Thoracic aorta (tissue), 2 donors: ENCODE measurements at regions not wholly inside any gene's neighbourhood (a gene's known extent, or its start where the extent isn't known, plus 50 kb on each side); places are given as distances from the start of the nearest gene placed in this dataset.

ENCODE experiments used
- ATAC-seq: fragments of 150-250 bp; one replicate; pipeline ENCODE4 v1.8.0; 2017; ENCODE audit warnings: low read depth; ENCODE audit not compliant: insufficient number of reproducible peaks, low FRiP score
- DNase-seq: peaks from one replicate; pipeline ENCODE4 v3.0.0-alpha.2; 2020; ENCODE audit warnings: low spot score
- H3K27ac ChIP-seq, 2 donors: fragments of 200-600 bp; sonication (generic); 1 replicate in 1 of 2; 2 replicates in 1 of 2; pipeline ENCODE4 v1.5.1; 2016; ENCODE audit warnings: mild to moderate bottlenecking in 2 of 2, moderate library complexity in 2 of 2
- H3K27me3 ChIP-seq: fragments of 200-600 bp; sonication (generic); replicated peaks from 2 replicates; pipeline ENCODE4 v1.6.0; 2016; ENCODE audit warnings: mild to moderate bottlenecking; ENCODE audit not compliant: insufficient read depth
- H3K36me3 ChIP-seq: fragments of 200-600 bp; sonication (generic); one replicate; pipeline ENCODE4 v1.5.1; 2016
- H3K4me1 ChIP-seq, 2 donors: fragments of 200-600 bp; sonication (generic); 1 replicate in 1 of 2; 2 replicates in 1 of 2; pipeline versions ENCODE4 v1.5.1 to v1.6.0; 2016; ENCODE audit warnings: low read depth in 2 of 2, mild to moderate bottlenecking in 1 of 2; ENCODE audit not compliant: control insufficient read depth in 1 of 2
- H3K4me3 ChIP-seq: fragments of 200-600 bp; sonication (generic); 2 replicates; pipeline ENCODE4 v1.5.1; 2016; ENCODE audit warnings: mild to moderate bottlenecking
- H3K9me3 ChIP-seq: fragments of 200-600 bp; sonication (generic); 2 replicates; pipeline ENCODE4 v1.5.1; 2016
- TF ChIP-seq, protein P1 (sequence below): fragments of 200-600 bp; sonication (generic); IDR thresholded peaks from one replicate; pipeline ENCODE4 v1.5.1; 2019; ENCODE audit warnings: antibody characterized with exemption

DNA sequence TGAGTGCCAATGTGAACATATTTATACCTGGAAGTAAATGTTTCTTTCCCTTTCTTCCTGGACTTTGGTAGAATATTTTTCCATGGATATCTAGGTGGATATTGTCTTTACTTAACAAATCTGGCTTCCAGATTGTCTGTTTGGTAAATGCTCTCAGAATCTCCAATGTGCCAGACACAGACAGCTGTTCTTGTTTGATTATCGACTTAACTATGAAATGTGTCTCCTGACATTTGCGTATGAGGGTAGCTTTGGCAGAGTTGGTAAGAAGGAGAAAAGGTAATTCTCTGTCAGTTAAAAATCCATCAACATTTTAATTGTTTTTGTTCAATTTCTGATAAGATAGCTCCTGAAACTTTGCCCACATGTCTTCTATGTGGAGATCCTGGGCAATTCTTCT lies 196.4 kb upstream of the NUDT12 start:
- TF ChIP-seq, protein P1, sequence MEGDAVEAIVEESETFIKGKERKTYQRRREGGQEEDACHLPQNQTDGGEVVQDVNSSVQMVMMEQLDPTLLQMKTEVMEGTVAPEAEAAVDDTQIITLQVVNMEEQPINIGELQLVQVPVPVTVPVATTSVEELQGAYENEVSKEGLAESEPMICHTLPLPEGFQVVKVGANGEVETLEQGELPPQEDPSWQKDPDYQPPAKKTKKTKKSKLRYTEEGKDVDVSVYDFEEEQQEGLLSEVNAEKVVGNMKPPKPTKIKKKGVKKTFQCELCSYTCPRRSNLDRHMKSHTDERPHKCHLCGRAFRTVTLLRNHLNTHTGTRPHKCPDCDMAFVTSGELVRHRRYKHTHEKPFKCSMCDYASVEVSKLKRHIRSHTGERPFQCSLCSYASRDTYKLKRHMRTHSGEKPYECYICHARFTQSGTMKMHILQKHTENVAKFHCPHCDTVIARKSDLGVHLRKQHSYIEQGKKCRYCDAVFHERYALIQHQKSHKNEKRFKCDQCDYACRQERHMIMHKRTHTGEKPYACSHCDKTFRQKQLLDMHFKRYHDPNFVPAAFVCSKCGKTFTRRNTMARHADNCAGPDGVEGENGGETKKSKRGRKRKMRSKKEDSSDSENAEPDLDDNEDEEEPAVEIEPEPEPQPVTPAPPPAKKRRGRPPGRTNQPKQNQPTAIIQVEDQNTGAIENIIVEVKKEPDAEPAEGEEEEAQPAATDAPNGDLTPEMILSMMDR: no peak
- no peaks in the 10 kb centered on the region for H3K4me1 ChIP-seq

DNA sequence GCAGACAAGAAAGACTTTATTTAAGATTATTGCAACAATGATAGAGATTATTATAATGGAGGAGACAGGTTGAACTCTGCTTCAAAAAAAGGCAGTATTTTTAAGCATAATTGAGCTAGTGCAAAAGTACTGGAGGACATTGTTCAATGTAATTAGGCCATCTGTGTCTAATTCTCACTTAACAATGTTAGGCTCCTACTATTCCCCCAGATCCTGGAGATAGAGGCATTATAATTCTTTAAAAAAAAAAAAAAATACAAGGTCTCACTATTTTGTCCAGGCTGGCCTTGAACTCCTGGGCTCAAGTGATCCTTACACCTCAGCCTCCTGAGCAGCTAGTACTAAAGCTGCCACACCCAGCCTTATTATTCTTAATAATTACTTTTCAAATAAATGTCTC lies 193.4 kb upstream of the NUDT12 start:
- Histone ChIP-seq H3K4me1 (no peaks in the 10 kb centered on the region), H3K27me3 (no peaks in the 10 kb centered on the region)
- TF ChIP-seq, protein P1: no peak

More for the DNA sequence above, 196.4 kb upstream of the NUDT12 start:
- ATAC-seq (no peak), DNase-seq (no peak)
- Histone ChIP-seq H3K27ac (no peak overlapping the region), H3K9me3 (no peaks in the 10 kb centered on the region), H3K4me3 (no peak overlapping the region), H3K36me3 (no peaks in the 10 kb centered on the region), H3K27me3 (no peaks in the 10 kb centered on the region)

DNA sequence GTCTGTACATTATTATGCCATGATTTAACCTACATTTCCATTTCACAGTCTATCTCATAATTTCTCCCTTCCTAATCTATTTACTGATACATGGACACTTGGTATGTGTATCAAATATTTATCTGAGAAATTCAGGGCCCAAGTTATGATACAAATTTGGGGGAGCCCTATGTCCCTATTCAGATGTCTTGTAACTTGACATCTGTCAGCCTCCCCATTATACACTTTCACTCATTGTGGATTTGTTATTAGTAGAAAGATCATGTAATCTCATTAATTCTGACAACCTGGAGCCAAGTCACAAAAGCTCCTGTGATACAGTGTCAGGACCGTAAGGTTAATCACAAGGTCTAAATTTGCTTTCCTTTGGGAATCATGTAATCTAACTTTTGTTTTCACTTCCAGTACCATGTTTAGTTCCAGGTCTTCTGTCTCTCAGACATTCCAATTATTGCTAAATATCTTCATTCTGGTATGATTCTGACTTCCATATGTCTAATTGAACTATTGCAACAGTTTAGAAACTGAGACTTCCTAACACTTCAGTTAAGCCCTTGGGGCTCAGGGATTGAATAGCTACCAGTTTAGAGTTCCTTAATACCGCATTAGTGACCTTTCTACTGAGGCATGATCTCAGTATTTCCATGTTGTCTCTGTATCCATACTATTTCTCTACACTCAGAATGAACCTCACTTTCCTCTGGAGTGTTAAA lies 182.9 kb upstream of the NUDT12 start:
- TF ChIP-seq, protein P1: no peak
- Histone ChIP-seq H3K9me3 (no peaks in the 10 kb centered on the region), H3K27ac (no peak overlapping the region), H3K4me1 (no peaks in the 10 kb centered on the region), H3K27me3 (no peaks in the 10 kb centered on the region), H3K4me3 (no peak overlapping the region), H3K36me3 (no peaks in the 10 kb centered on the region)
- no peak for ATAC-seq
- DNase-seq: no peak

More for the DNA sequence above, 193.4 kb upstream of the NUDT12 start:
- no peaks in the 10 kb centered on the region for H3K36me3 ChIP-seq
- H3K9me3 ChIP-seq: no peaks in the 10 kb centered on the region
- DNase-seq (no peak), ATAC-seq (no peak)
- H3K4me3 ChIP-seq: no peak overlapping the region
- H3K27ac ChIP-seq: no peak overlapping the region

DNA sequence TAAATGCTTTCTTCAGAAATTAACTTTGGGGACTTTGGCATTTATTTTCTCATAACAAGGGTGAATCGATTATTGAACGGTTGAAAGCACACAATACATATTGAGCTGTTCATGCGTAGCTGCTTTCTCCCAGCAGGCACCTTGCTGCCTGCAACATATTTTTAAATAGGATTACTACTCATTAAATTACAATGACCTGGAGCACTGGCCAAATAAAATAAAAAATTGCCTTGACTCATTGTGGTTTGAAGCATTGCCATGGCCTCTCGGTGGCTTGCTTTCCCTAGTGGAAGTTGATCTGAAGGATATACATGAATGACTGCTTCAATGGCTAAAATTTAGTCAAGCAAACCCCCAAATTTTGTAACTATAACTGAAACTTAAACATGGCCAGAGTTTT lies 181.6 kb upstream of the NUDT12 start:
- no peak for ATAC-seq
- TF ChIP-seq, protein P1: no peak
- Histone ChIP-seq H3K4me3 (no peak overlapping the region), H3K4me1 (no peaks in the 10 kb centered on the region), H3K36me3 (no peaks in the 10 kb centered on the region), H3K27me3 (no peaks in the 10 kb centered on the region), H3K27ac (no peak overlapping the region), H3K9me3 (no peaks in the 10 kb centered on the region)
- no peak for DNase-seq

DNA sequence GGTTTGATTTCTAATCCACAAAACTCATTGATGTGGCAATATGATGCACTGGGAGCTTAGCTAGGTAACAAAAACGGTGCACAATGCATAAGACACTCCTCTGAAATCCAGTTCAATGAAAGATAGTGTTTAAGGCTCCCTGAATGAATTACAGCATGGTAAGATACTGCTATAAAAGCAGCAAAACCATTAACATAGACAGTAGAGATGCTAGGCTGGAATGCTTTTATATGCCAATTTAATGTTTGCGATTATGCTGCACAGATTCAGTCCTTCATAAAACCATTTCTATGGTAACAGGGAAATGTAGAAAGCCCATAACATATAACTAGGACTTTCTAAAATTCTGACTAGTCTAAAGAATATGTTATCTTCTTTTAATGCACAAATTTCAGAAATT lies 180.8 kb upstream of the NUDT12 start:
- Histone ChIP-seq H3K4me3 (no peak overlapping the region), H3K4me1 (no peaks in the 10 kb centered on the region), H3K27ac (no peak overlapping the region), H3K27me3 (no peaks in the 10 kb centered on the region), H3K36me3 (no peaks in the 10 kb centered on the region), H3K9me3 (no peaks in the 10 kb centered on the region)
- no peak for ATAC-seq
- TF ChIP-seq, protein P1: no peak
- DNase-seq: no peak
